KMS-11 (cell line): ENCODE measurements at regions not wholly inside any gene's neighbourhood (a gene's known extent, or its start where the extent isn't known, plus 50 kb on each side); places are given as distances from the start of the nearest gene placed in this dataset.

Source experiments
- H2AFZ ChIP-seq: fragments of 200-600 bp; sonication (generic); 2 replicates; pipeline ENCODE4 v1.6.1; 2016; ENCODE audit warnings: antibody characterized with exemption, mixed run types, low read depth
- H3K27ac ChIP-seq: fragments of 200-600 bp; sonication (generic); 2 replicates; pipeline ENCODE4 v1.6.1; 2016; ENCODE audit warnings: mild to moderate bottlenecking, mixed run types
- H3K27me3 ChIP-seq: fragments of 200-600 bp; sonication (generic); 2 replicates; pipeline ENCODE4 v1.6.1; 2017; ENCODE audit warnings: mild to moderate bottlenecking, low read depth, mixed run types, moderate library complexity; ENCODE audit not compliant: insufficient read depth
- H3K36me3 ChIP-seq: fragments of 200-600 bp; sonication (generic); 2 replicates; pipeline ENCODE4 v1.6.1; 2017; ENCODE audit warnings: mild to moderate bottlenecking, mixed run types; ENCODE audit not compliant: insufficient read depth
- H3K4me1 ChIP-seq: fragments of 200-600 bp; sonication (generic); 2 replicates; pipeline ENCODE4 v1.6.1; 2016; ENCODE audit warnings: mild to moderate bottlenecking, low read depth, mixed run types; ENCODE audit not compliant: poor library complexity, severe bottlenecking
- H3K4me2 ChIP-seq: fragments of 200-600 bp; sonication (generic); 2 replicates; pipeline ENCODE4 v1.7.0; 2016; ENCODE audit warnings: mild to moderate bottlenecking, mixed run types
- H3K4me3 ChIP-seq: fragments of 200-600 bp; sonication (generic); IDR thresholded peaks from 2 replicates; pipeline ENCODE4 v1.6.1; 2017; ENCODE audit warnings: low read depth, low read length, mixed read lengths; ENCODE audit not compliant: insufficient read depth
- H3K79me2 ChIP-seq: fragments of 200-600 bp; sonication (generic); 2 replicates; pipeline ENCODE4 v1.6.1; 2016; ENCODE audit warnings: low read depth, mixed run types; ENCODE audit not compliant: insufficient read depth
- H3K9ac ChIP-seq: fragments of 200-600 bp; sonication (generic); 2 replicates; pipeline ENCODE4 v1.6.1; 2016; ENCODE audit warnings: mild to moderate bottlenecking, mixed run types
- H4K20me1 ChIP-seq: fragments of 200-600 bp; sonication (generic); 2 replicates; pipeline ENCODE4 v1.6.1; 2016; ENCODE audit warnings: mild to moderate bottlenecking, mixed run types; ENCODE audit not compliant: insufficient read depth
- TF ChIP-seq, protein P1 (sequence below): fragments of 200-600 bp; sonication (generic); conservative IDR thresholded peaks from 2 replicates; pipeline ENCODE4 v1.6.1; 2017; ENCODE audit warnings: low read depth, mild to moderate bottlenecking, antibody characterized with exemption, low read length, moderate library complexity, mixed read lengths

DNA sequence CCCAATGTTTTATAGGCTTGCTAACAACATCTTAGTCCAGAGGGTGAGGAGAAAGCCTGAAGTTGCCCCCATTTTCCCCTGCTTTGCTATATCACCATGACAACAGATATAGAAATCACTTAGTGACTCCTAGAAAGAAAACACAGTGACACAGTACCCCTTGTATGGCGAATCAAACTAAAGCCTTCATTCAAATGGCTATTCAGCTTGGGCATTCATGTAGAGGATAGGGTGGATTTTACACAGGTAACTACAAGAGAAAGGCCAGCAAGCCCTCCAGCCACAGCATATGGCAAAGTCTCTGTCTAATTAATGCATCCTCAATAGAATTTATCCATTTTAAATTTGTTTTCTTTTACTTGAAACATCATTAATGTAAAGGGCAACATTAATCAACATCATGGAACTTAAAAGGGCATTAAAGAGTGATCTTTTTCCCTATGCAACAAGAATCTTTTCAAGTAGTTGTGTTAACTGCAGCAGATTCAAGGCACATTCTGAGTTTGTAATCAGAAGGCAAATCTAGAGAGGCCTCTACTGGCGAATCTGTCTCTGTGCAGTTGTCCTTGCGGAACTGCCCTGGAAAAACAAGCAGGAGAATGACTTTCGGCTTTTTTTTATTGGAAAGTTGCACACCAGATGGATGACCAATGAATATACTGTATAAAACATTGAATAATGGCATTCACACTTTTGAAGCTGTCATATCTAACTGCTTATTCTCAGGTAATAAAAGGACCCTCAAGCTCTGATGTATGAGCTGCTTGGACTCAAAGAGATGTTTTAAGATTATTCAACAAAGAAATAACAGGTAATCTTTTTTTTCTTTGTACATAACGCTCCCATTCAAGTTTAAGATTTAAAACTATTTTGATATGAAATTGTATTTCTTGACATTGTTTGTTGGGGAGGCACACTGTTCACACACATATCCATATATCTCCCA, 621.7 kb upstream of the AGTR1 start:
- H3K4me1 ChIP-seq: no peaks in the 10 kb centered on the region
- H3K4me3 ChIP-seq: no peak overlapping the region
- H3K36me3 ChIP-seq: no peaks in the 10 kb centered on the region
- no peaks in the 10 kb centered on the region for H3K79me2 ChIP-seq
- no peak overlapping the region for H3K4me2 ChIP-seq
- no peak overlapping the region for H2AFZ ChIP-seq
- H3K27me3 ChIP-seq: no peaks in the 10 kb centered on the region
- TF ChIP-seq, protein P1, sequence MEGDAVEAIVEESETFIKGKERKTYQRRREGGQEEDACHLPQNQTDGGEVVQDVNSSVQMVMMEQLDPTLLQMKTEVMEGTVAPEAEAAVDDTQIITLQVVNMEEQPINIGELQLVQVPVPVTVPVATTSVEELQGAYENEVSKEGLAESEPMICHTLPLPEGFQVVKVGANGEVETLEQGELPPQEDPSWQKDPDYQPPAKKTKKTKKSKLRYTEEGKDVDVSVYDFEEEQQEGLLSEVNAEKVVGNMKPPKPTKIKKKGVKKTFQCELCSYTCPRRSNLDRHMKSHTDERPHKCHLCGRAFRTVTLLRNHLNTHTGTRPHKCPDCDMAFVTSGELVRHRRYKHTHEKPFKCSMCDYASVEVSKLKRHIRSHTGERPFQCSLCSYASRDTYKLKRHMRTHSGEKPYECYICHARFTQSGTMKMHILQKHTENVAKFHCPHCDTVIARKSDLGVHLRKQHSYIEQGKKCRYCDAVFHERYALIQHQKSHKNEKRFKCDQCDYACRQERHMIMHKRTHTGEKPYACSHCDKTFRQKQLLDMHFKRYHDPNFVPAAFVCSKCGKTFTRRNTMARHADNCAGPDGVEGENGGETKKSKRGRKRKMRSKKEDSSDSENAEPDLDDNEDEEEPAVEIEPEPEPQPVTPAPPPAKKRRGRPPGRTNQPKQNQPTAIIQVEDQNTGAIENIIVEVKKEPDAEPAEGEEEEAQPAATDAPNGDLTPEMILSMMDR: no peak
- no peaks in the 10 kb centered on the region; the same call in 1 of the 2 replicates for H4K20me1 ChIP-seq
- no peak overlapping the region for H3K9ac ChIP-seq
- no peak overlapping the region for H3K27ac ChIP-seq

DNA sequence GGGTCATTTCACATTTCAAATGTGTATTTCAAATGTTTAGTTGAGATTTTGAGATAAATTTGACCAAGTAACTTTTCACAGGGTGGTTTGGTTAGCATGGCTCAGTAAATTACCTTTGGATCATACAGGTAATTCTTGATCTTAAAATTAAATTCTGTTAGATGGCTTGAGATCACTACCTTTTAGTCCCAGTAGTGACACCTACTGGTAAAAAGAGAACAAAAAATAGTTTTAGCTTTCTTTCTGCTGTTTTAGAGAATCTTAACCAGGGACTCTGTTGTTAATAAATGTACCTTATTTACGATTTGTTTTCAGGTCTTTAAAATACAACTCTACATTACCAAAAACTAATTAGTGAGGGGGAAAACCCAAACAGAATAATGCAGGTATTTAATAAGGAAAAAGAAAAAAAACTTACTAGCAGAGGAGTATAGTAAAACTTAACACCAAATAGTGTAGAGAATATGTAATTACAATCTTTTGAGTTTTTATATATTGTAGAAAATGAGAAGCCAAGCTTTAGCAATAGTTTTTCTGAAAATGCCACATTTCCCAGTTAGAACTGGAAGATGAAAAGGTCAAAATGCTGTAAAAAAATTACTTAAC, 620.3 kb upstream of the AGTR1 start:
- no peaks in the 10 kb centered on the region for H3K36me3 ChIP-seq
- TF ChIP-seq, protein P1: peak; percentile 78
- no peaks in the 10 kb centered on the region for H3K4me1 ChIP-seq
- no peak overlapping the region for H3K4me3 ChIP-seq
- no peak overlapping the region for H2AFZ ChIP-seq
- no peaks in the 10 kb centered on the region for H3K27me3 ChIP-seq
- H3K4me2 ChIP-seq: no peak overlapping the region
- no peaks in the 10 kb centered on the region for H4K20me1 ChIP-seq
- no peak overlapping the region for H3K9ac ChIP-seq
- H3K27ac ChIP-seq: no peak overlapping the region
- no peaks in the 10 kb centered on the region for H3K79me2 ChIP-seq

DNA sequence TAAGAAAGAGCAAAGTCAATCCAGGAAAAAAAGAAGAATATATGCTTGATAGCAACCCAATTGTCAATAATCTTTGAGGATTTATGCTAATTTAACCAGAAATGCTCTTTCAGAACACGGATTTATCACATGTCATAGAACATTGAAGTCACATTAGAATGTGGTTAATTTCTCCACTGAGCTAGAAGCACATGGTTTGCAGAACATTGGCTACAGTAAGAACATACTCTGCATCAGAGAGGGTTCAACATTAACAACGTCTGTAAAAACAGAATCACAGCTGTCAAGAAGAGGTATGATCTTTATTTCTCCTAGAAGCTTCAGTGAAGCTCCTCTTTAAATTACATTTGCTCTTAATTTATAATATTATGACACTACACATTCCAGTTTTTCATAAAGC, 619.7 kb upstream of the AGTR1 start:
- H3K27me3 ChIP-seq: no peaks in the 10 kb centered on the region
- H3K4me3 ChIP-seq: no peak overlapping the region
- H4K20me1 ChIP-seq: no peaks in the 10 kb centered on the region
- TF ChIP-seq, protein P1: no peak
- H3K79me2 ChIP-seq: no peaks in the 10 kb centered on the region
- H3K4me2 ChIP-seq: no peak overlapping the region
- no peaks in the 10 kb centered on the region for H3K4me1 ChIP-seq
- no peaks in the 10 kb centered on the region for H3K36me3 ChIP-seq
- no peak overlapping the region for H3K27ac ChIP-seq
- no peak overlapping the region for H2AFZ ChIP-seq
- H3K9ac ChIP-seq: no peak overlapping the region

DNA sequence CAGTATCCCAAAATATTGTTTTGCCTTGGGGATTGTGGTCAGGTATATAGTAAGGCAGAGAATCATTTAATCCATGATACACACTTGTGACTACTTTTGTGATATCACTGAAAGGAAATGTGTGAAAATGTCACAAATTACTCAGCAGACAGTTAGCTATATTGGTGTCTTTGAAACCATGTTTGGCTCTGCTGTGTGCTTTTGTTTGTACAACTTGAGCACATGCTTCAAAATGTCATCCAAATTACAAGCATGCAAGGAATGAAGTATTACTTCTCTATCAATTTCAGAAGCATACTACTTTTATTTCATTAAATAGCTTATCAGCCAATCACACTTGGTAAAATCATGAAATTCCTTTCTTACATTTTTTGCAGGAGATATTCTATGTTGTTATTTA, 619.0 kb upstream of the AGTR1 start:
- Histone ChIP-seq H3K4me3 (no peak overlapping the region), H3K36me3 (no peaks in the 10 kb centered on the region), H3K79me2 (no peaks in the 10 kb centered on the region), H3K4me2 (no peak overlapping the region), H4K20me1 (no peaks in the 10 kb centered on the region), H3K27ac (no peak overlapping the region), H3K9ac (no peak overlapping the region), H2AFZ (no peak overlapping the region), H3K4me1 (no peaks in the 10 kb centered on the region), H3K27me3 (no peaks in the 10 kb centered on the region)
- TF ChIP-seq, protein P1: no peak
